ENCODE measurements at regions not wholly inside any gene's neighbourhood (a gene's known extent, or its start where the extent isn't known, plus 50 kb on each side); places are given as distances from the start of the nearest gene placed in this dataset.

DNA sequence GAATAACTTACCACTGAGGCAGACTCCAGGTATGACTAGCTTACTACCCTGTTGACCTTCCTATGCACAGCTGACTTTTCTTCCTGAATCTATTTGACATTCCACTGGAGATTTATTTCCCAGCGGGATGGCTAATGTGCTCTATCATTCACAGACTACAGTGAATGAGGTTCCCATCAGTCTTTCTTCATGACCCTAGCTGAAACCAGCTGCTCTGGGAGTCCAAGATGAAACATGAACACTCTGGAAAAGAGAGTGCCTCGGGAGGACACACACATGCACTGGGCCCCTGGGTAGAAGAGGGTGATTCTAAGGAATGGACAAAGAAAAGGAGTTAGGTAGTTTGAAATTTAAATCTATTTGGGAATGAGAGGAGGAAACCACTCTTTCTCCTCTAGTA lies 82.6 kb upstream of the DST start:
- TF ChIP-seq, protein P1, sequence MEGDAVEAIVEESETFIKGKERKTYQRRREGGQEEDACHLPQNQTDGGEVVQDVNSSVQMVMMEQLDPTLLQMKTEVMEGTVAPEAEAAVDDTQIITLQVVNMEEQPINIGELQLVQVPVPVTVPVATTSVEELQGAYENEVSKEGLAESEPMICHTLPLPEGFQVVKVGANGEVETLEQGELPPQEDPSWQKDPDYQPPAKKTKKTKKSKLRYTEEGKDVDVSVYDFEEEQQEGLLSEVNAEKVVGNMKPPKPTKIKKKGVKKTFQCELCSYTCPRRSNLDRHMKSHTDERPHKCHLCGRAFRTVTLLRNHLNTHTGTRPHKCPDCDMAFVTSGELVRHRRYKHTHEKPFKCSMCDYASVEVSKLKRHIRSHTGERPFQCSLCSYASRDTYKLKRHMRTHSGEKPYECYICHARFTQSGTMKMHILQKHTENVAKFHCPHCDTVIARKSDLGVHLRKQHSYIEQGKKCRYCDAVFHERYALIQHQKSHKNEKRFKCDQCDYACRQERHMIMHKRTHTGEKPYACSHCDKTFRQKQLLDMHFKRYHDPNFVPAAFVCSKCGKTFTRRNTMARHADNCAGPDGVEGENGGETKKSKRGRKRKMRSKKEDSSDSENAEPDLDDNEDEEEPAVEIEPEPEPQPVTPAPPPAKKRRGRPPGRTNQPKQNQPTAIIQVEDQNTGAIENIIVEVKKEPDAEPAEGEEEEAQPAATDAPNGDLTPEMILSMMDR (IDR thresholded peaks at IDR 0.05): no peak
- no peak for TF ChIP-seq POLR2A (IDR thresholded peaks at IDR 0.05)

Data from thyroid gland (tissue), 4 donors.